GM19452 (cell line): ENCODE measurements at regions not wholly inside any gene's neighbourhood (a gene's known extent, or its start where the extent isn't known, plus 50 kb on each side); places are given as distances from the start of the nearest gene placed in this dataset.

Source experiments
- ATAC-seq: cut with Tn5 transposase; IDR thresholded peaks from one replicate; pipeline ENCODE4 v1.9.1; 2021; ENCODE audit not compliant: unreplicated experiment

DNA sequence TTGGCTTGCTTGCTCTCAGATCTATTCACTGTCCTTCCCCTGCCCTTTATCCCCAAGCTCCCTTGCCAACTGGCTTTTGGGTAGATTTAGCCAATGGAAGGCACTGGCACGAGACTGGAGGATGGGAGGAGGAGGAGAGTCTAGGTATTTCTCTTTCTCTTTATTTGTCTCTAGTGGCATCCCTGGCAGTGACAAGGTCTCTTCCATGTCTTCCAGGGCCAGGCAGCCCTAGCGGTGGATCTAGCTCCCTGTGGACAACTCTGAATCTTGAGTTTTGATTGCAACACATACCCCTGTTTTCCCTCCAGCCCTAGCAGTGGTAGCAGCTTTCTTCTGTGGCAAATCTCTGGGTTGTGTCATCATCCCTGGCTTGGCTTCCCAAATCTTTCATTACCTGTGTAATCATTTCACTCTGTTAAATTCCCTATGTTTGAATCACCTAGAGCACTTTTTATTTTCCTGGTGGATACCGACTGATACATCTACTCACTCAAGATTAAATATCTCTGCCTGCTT, 171.1 kb upstream of the IRX6 start:
- ATAC-seq, result no peak

DNA sequence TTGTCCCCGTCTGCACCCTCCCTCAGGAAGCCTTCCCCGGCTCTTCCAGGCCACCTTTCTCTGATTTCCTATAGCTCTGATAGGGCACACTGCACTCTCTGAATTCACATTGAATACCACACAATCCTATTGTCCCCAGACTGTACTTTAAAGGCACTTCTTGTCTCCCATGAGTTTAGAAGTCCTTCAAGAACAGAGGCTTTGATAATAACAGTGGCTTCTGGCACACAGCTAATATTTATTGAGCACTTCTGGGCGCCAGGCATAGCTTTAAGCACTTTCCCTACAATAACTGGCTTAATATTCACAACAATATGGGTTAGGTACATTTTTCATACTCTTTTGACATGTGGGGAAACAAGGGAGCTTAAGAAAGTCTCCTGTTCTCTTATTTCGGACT, 169.7 kb upstream of the IRX6 start:
- no peak for ATAC-seq

GRCh38 chr16:55154956-55155355, 169.0 kb upstream of the IRX6 start:
- ATAC-seq, result no peak

DNA sequence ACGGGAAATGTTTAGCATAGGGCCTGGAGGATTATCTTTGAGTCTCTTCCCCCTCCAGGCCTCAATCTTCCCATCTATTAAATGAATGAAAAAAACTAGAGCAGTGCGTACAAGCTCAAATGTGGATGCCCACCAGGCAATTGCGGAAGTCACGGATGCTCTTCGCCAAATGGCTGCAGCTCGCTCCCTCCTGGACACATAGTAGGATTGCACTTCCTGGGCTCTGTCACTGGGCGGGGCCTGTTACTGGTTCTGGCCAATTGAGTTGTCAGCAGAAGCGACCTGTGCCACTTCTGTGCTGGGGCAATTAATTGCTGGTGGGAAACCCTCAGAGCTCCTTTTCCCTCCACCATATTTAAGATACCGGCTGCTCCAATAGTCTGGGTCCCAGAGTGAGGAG, 168.2 kb upstream of the IRX6 start:
- ATAC-seq, result no peak

GRCh38 chr16:55169780-55170179, 154.2 kb upstream of the IRX6 start:
- no peak for ATAC-seq

DNA sequence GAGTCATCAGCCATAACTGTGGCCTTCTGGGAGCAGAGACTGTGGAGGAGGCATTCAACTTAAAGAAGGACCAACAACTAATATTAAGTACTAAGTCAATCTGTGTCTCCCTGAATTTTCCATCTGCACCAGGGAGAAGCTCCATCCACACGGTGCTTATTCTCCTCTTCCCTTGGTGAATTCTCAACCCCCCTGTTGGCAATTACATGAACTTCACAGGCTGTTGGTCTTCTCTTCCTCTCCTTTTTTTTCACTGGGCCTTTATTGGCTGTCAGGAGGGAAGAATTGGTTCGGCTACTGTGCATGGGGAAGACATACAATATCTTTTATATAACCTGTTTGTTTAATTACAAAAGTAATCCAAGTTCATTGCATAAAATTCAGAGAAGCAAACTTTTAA, 152.8 kb upstream of the IRX6 start:
- ATAC-seq, result no peak

DNA sequence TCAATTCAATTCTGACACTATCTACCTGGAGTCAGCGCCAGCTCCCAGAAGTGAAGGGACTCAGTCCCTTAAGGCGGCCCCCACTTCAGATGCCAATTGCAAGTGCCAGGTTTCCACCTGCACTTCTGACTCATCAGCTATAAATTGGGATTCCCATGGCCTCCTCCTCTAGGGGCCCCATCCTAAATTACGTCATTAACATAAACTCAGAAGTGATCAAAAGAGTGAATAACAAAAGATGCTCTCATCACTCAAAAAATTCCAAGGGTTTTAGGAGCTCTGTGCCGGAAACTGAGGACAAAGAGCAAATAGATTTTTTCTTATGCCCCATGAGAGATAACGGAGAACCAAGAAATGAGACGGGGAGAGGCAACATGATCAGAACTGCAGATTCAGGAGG, 148.6 kb upstream of the IRX6 start:
- no peak for ATAC-seq

DNA sequence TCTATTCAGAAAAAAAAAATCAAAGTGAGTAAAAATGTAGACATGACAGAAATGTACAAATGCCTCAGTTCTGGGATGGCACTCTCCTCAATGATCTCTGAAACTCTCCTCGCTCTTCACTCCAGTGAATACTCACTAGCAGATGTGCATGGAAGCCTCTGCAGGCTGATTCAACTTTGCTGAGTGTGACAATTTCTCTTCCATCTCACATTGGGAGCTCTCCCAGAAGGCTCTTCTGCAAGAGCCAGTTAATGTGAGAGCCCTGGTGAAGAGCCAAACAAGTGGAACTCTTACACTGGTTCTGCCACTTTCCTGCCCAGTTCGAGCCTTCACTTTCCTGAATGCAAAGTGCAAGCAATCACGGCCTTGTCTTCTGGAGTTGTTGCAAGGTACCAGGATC, 147.1 kb upstream of the IRX6 start:
- no peak for ATAC-seq

DNA sequence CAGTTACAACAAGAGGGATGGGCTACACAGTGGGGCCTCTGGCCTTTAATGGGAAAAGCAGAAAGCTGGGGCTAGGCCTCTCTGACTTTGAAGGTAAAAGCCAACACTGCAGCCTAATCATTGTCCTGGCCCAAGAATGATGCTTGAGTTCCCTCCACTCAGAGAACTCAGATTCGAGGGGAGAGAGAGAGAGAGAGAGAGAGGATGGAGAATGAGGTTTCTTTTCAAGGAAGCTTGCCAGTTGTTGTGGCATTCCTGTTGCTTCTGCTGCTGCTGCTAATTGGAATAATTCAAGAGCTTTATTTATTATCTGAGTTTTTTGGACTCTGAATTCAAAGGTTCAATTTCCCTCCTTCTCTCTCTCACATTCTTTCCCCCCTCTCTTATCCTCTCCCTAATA, 144.6 kb upstream of the IRX6 start:
- no peak for ATAC-seq

- no peak for ATAC-seq
Observed at GRCh38 chr16:55179852-55180585, 144.0 kb upstream of the IRX6 start.

- no peak for ATAC-seq
Observed at GRCh38 chr16:55184052-55184451, 140.0 kb upstream of the IRX6 start.

DNA sequence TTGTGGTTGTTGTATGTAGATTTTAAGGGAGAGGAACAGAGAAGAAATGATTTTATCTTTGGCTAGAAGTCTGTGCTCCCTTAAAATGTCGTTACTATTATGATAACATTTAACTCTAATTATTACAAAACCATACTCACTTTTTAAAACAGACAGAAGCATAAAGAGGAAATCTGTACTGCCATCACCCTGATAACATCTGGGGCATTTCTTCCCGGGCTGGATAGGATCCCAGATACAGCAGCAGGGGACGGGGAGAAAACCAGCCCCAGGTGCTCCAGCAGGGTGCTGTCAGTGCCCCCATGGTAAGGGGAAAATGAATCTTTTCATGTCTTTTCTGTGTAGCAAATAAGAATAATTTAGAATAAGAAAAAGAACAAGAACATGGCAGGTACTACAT, 139.4 kb upstream of the IRX6 start:
- no peak for ATAC-seq

- ATAC-seq, result no peak
Observed at GRCh38 chr16:55189224-55189623, 134.8 kb upstream of the IRX6 start.

DNA sequence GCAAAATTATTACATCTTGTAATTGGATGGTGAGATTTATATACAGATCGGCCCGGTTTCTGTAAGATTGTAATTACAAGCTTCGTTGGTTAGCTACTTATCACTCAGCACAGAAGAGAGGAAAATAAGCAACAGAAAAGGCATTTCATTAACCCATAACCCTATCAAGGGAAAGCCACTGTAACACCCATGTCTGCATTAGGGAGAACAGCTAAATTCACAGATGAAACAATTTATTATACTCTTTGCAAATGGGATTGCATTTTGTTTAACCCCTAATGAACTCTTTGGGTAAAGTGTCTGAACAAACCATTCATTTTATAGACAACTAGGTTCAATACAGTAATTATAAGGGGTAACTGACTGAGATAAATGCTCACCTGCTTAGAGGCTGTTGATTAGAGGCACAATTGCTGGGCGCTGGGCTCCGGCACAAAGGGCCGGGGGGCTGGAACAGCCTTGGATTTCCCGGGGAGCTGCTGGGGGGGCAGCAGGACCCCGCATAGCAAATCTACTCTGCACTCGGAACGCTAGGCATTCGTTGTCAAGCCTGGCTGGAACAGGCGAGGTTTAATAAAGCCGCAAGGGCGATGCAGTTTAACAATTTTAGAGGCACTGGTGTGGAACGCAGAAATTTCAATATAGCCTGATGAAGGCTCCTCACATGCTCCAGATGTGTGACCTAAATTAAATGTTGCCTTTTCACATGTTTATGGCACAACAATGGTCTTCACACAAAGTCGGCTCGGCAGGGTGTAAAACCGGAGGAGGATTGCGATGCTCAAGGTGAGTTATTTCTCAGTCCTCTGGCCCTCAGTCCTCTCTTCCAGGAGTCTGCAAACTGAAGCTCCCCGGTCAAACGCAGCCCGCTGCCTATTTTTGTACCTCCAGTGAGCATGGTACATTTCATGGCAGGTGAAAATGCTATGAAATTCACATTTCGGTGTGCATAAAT, 134.0 kb upstream of the IRX6 start:
- no peak for ATAC-seq

DNA sequence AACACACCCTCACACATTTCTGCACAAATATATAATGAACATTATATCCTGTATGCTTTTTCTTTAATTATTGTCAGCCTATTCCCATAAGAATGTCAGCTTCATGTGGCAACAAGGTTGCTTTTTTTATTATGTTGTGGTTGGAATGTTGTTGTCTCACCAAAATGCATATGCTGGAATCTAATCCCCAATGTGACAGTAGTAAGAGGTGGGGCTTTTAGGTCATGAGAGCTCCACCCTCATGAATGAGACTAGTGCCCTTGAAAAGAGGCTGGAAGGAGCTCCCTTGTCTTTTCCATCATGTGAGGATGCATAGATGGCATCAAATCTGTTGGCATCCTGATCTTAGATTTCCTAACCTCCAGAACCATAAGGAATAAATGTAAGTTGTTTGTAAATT, 131.3 kb upstream of the IRX6 start:
- no peak for ATAC-seq

GRCh38 chr16:55203570-55203969, 120.4 kb upstream of the IRX6 start:
- ATAC-seq, result no peak

- ATAC-seq, result peak; percentile 65
Observed at GRCh38 chr16:55204069-55204468, 119.9 kb upstream of the IRX6 start.

DNA sequence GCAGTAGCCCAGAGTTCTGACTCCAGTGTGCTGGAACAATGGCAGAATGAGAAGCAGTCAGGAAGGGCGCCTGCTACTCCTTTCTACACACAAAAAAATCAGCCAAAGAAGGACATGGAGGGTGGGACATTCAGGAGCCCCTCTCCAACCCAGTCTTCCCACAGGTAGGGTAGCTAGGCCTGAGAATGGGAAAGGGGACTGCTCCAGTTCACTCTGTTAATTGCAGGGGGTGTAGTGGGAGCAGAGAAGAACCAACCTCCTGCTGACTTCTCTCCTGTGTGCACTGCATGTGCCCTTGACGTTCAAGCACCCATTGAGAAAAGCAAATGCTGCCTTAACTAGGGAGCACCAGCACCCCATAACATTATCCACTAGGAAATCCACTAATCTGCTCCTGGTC, 119.1 kb upstream of the IRX6 start:
- ATAC-seq, result no peak

DNA sequence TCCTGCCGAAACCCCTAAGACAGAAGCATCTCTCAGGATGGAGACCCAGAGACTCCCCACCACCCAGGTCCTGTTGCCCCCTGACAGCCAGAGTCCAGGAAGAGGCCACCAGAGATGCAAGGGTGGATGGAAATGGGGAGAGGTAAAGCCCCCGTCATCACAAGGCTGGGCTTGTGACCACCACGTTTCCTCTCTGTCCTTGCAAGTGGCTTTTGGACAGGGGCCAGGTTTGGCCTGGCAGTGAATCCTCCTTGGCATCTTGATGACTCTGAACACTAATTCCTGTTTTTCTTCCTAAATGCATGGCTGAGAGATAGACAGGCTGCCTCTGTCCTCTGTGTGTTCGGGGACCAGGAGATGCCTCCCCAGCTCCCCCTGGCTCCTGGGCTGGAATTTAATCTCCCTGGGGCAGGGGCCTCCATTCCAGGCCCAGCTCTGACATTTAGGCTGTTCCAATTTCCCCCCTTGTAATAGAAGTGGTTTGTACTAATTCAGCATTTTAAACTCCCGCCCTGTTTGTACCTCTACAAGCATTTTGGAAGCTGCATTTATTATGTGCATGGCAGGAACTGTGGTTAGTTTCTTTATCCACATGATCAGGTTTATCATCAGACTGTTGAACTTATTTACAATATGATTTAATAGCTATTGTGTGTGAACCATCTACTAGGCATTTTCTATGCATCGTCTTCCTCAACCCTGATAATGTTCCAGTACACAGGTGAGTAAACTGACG, 116.1 kb upstream of the IRX6 start:
- ATAC-seq, result no peak

- no peak for ATAC-seq
Observed at GRCh38 chr16:55209626-55210025, 114.4 kb upstream of the IRX6 start.

DNA sequence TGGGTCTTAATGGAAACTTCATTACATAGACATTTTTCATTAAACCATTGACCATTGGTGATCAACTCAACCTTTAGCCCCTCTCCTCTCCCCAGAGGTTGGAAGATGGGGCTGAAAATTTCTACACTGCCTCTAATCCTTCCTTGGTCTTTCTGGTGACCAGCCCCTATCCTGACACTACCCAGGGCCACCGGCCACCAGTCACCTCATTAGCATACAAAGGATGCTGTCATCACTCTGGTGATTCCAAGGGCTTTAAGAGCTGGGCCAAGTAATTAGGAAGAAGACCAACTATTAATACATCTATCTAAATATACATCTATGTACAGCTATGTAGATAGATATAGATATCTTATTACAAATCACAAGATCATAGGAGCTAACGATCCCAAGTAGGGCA, 111.2 kb upstream of the IRX6 start:
- no peak for ATAC-seq
